ENCODE measurements at regions not wholly inside any gene's neighbourhood (a gene's known extent, or its start where the extent isn't known, plus 50 kb on each side); places are given as distances from the start of the nearest gene placed in this dataset.

GRCh38 chr7:10325395-10325794 lies 648.3 kb upstream of the PHF14 start:
- TF ChIP-seq CTCF (IDR thresholded peaks at IDR 0.05; ENCODE audit: borderline replicate concordance, extremely low read depth, low read length, poor library complexity, severe bottlenecking): no peak
- TF ChIP-seq EZH2 (IDR thresholded peaks at IDR 0.05; ENCODE audit: borderline replicate concordance, low read depth, low read length, severe bottlenecking): no peak
